HepG2 (cell line): ENCODE measurements at regions not wholly inside any gene's neighbourhood (a gene's known extent, or its start where the extent isn't known, plus 50 kb on each side); places are given as distances from the start of the nearest gene placed in this dataset.

ENCODE experiments used
- ATAC-seq: fragments of 200-7000 bp; cut with Tn5 transposase; 3 replicates; pipeline ENCODE4 v1.9.1; 2020; ENCODE audit warnings: mild to moderate bottlenecking, moderate library complexity
- BruUV-seq: library from RNA; stranded (reverse); fragments of 400-500 nt; replicated peaks from 2 replicates; lab custom pipeline; 2021; lab: Mats Ljungman, UMichigan
- CTCF ChIA-PET: fragments of 300-600 bp; formaldehyde crosslinking; extraction: SDS; loops from one replicate; lab custom pipeline; 2021; ENCODE audit warnings: low total read pairs, inconsistent platforms, low intra/inter-chr PET ratio; lab: Yijun Ruan, JAX
- POLR2A ChIA-PET: fragments of 350-600 bp; sonication (Branson Sonifier 250); formaldehyde crosslinking; loops from one replicate; lab custom pipeline; 2020; ENCODE audit warnings: antibody characterized with exemption, inconsistent platforms; lab: Yijun Ruan, JAX
- DNase-seq: peaks from one replicate; pipeline ENCODE4 v3.0.0-alpha.2; 2015; ENCODE audit warnings: low spot score
- FAIRE-seq: peaks from 3 replicates; lab custom pipeline; 2011; peaks lifted over from hg19 to GRCh38; lab: Jason Lieb, UNC
- H2AFZ ChIP-seq: one replicate; pipeline ENCODE4 v1.6.1; 2011; ENCODE audit warnings: low read length, inconsistent platforms
- H3K27ac ChIP-seq: fragments of 300-600 bp; 3 replicates; pipeline ENCODE4 v1.8.0; 2011; ENCODE audit warnings: mixed run types, mild to moderate bottlenecking, mixed read lengths, low read length, inconsistent platforms; ENCODE audit not compliant: insufficient read depth; ENCODE audit errors: extremely low read length
- H3K27me3 ChIP-seq, 2 experiments: fragments of 200-600 bp in 1 of 2; 2 replicates in 1 of 2; 3 replicates in 1 of 2; pipeline versions ENCODE4 v1.6.0 to v1.8.0; 2011; ENCODE audit warnings: low read length in 2 of 2, mild to moderate bottlenecking in 2 of 2, moderate library complexity in 2 of 2, inconsistent platforms in 1 of 2; ENCODE audit not compliant: insufficient read depth in 2 of 2, control insufficient read depth in 1 of 2
- H3K36me3 ChIP-seq, 2 experiments: fragments of 200-600 bp in 1 of 2; replicated peaks in 1 of 2; 2 replicates in 1 of 2; 3 replicates in 1 of 2; pipeline versions ENCODE4 v1.5.1 to v1.8.0; 2011; ENCODE audit warnings: low read length in 2 of 2, inconsistent platforms in 1 of 2; ENCODE audit not compliant: insufficient read depth in 2 of 2, control insufficient read depth in 1 of 2
- H3K4me1 ChIP-seq: 2 replicates; pipeline ENCODE4 v1.5.1; 2012; ENCODE audit warnings: low read length, inconsistent platforms; ENCODE audit not compliant: insufficient read depth
- H3K4me2 ChIP-seq: 2 replicates; pipeline ENCODE4 v1.6.0; 2011; ENCODE audit warnings: low read depth, low read length, inconsistent platforms
- H3K4me3 ChIP-seq, 3 experiments: fragments of 200-600 bp in 1 of 3; sonication (generic), shearing (Covaris generic) in 1 of 3; replicated peaks in 1 of 3; 2 replicates each; pipeline ENCODE4 v1.5.1; 2011 to 2016; ENCODE audit warnings: low read length in 3 of 3, inconsistent platforms in 2 of 3, low read depth in 2 of 3, mild to moderate bottlenecking in 2 of 3, control low read depth in 1 of 3, mixed read lengths in 1 of 3; ENCODE audit not compliant: insufficient read depth in 1 of 3
- H3K79me2 ChIP-seq: one replicate; pipeline ENCODE4 v1.6.1; 2011; ENCODE audit warnings: low read length, inconsistent platforms; ENCODE audit not compliant: insufficient read depth
- H3K9ac ChIP-seq: 2 replicates; pipeline ENCODE4 v1.6.0; 2011; ENCODE audit warnings: mild to moderate bottlenecking, low read depth, low read length, inconsistent platforms; ENCODE audit not compliant: insufficient read depth
- H3K9me3 ChIP-seq: 2 replicates; pipeline ENCODE4 v1.5.1; 2012; ENCODE audit warnings: mild to moderate bottlenecking, low read length
- H4K20me1 ChIP-seq: 2 replicates; pipeline ENCODE4 v1.6.0; 2011; ENCODE audit warnings: inconsistent platforms, mild to moderate bottlenecking, low read length, moderate library complexity; ENCODE audit not compliant: insufficient read depth
- DR1 ChIP-seq: sonication (generic); formaldehyde crosslinking; IDR thresholded peaks from 2 replicates; pipeline ENCODE4 v1.8.0; 2021; ENCODE audit warnings: mild to moderate bottlenecking, missing genetic modification reagents, inconsistent platforms
- HCFC1 ChIP-seq: fragments of 150-350 bp; IDR thresholded peaks from 2 replicates; pipeline ENCODE4 v1.6.1; 2014; ENCODE audit warnings: low read depth, low read length
- IRF2 ChIP-seq: IDR thresholded peaks from 2 replicates; pipeline ENCODE4 v1.6.1; 2018; ENCODE audit warnings: missing genetic modification reagents, missing compliant biosample characterization
- MXD3 ChIP-seq: IDR thresholded peaks from 2 replicates; pipeline ENCODE4 v1.6.1; 2016; ENCODE audit warnings: mild to moderate bottlenecking, missing biosample characterization, missing genetic modification reagents
- MYC ChIP-seq: sonication (generic); formaldehyde crosslinking; IDR thresholded peaks from 2 replicates; pipeline ENCODE4 v1.9.0; 2021; ENCODE audit warnings: missing genetic modification reagents, borderline replicate concordance
- NFE2L2 ChIP-seq: fragments of 150-350 bp; IDR thresholded peaks from 2 replicates; pipeline ENCODE4 v1.6.1; 2014; ENCODE audit warnings: low read length
- PCBP2 ChIP-seq: fragments of 200-400 bp; formaldehyde crosslinking; optimal IDR thresholded peaks from 2 replicates; pipeline ENCODE3; 2018; ENCODE audit warnings: low read length, low read depth; ENCODE audit not compliant: poor library complexity, severe bottlenecking
- RARG ChIP-seq: sonication (generic); formaldehyde crosslinking; IDR thresholded peaks from 2 replicates; pipeline ENCODE4 v1.4.0; 2020; ENCODE audit warnings: low read depth, mild to moderate bottlenecking, missing genetic modification reagents
- SALL2 ChIP-seq: sonication (generic); formaldehyde crosslinking; IDR thresholded peaks from 2 replicates; pipeline ENCODE4 v1.8.1; 2023; ENCODE audit warnings: mild to moderate bottlenecking, missing genetic modification reagents, inconsistent platforms
- SIX4 ChIP-seq: sonication (generic); formaldehyde crosslinking; IDR thresholded peaks from 2 replicates; pipeline ENCODE4 v1.4.0; 2020; ENCODE audit warnings: missing genetic modification reagents
- SSRP1 ChIP-seq: IDR thresholded peaks from 2 replicates; pipeline ENCODE4 v1.6.1; 2016; ENCODE audit warnings: control low read depth
- THYN1 ChIP-seq: sonication (generic); formaldehyde crosslinking; IDR thresholded peaks from 2 replicates; pipeline ENCODE4 v1.8.1; 2023; ENCODE audit warnings: low read depth, mild to moderate bottlenecking, moderate library complexity, missing genetic modification reagents, borderline replicate concordance
- ZBTB25 ChIP-seq: IDR thresholded peaks from 2 replicates; pipeline ENCODE4 v1.6.1; 2018; ENCODE audit warnings: missing genetic modification reagents
- ZBTB39 ChIP-seq: sonication (generic); formaldehyde crosslinking; IDR thresholded peaks from 2 replicates; pipeline ENCODE4 v1.5.0; 2020; ENCODE audit warnings: missing genetic modification reagents
- ZNF12 ChIP-seq: sonication (generic); formaldehyde crosslinking; IDR thresholded peaks from 2 replicates; pipeline ENCODE4 v1.5.0; 2020; ENCODE audit warnings: missing genetic modification reagents
- ZNF3 ChIP-seq: IDR thresholded peaks from 2 replicates; pipeline ENCODE4 v1.7.0; 2017; ENCODE audit warnings: inconsistent platforms
- ZNF567 ChIP-seq: sonication (generic); formaldehyde crosslinking; IDR thresholded peaks from 2 replicates; pipeline ENCODE4 v1.8.1; 2023; ENCODE audit warnings: mild to moderate bottlenecking, missing genetic modification reagents, borderline replicate concordance
- WGBS: methylation state at CpG from one replicate; pipeline ENCODE4 v1.1.6; 2017; ENCODE audit warnings: low lambda C conversion rate; 5-methylcytosine and 5-hydroxymethylcytosine counted together
- in situ Hi-C: cut with HindIII; loops from 2 replicates; pipeline ENCODE4 v1.10.0; 2017; ENCODE audit warnings: low pct_unique_long_range_greater_than_20kb; ENCODE audit not compliant: extremely low pct_ligation_motif_present
- intact Hi-C: fragments of 100-400 bp; cut with micrococcal nuclease; formaldehyde crosslinking; loops from one replicate; pipeline ENCODE4 v1.10.0; 2022; ENCODE audit not compliant: unreplicated experiment

- Histone ChIP-seq H3K4me2 (no peak overlapping the region), H3K27ac (no peak overlapping the region), H3K4me3 (no peak overlapping the region), H4K20me1 (no peaks in the 10 kb centered on the region), H3K9me3 (no peaks in the 10 kb centered on the region), H3K79me2 (no peaks in the 10 kb centered on the region), H3K9ac (no peak overlapping the region), H3K27me3 (peaks cover 0 to 8% of the 10 kb centered on the region in 2 experiments; a peak in 2 of 5 replicates), H3K36me3 (no peaks in the 10 kb centered on the region), H2AFZ (no peak overlapping the region), H3K4me1 (no peaks in the 10 kb centered on the region)
- FAIRE-seq: no peak
- 9% methylated on average over 6 of the region's 6 CpGs for WGBS
- CTCF ChIA-PET: no interaction called here
- in situ Hi-C loops (no loop called here), intact Hi-C loops (no loop called here)
- DNase-seq: no peak
- peak; percentile 44 for TF ChIP-seq NFE2L2
- TF ChIP-seq THYN1 (CRISPR knock-in tag): no peak
- no peak for ATAC-seq
- no TSS peak for BruUV-seq
- POLR2A ChIA-PET: no interaction called here
Measured at GRCh38 chr11:33514079-33514925, 186.3 kb downstream of the C11orf91 start.

- Histone ChIP-seq H3K9ac (no peak overlapping the region), H3K4me2 (no peak overlapping the region), H3K4me3 (no peak overlapping the region), H3K27me3 (peaks cover 0 to 8% of the 10 kb centered on the region in 2 experiments; a peak in 1 of 5 replicates), H3K9me3 (no peaks in the 10 kb centered on the region), H3K79me2 (no peaks in the 10 kb centered on the region), H2AFZ (no peak overlapping the region), H4K20me1 (no peaks in the 10 kb centered on the region), H3K27ac (no peak overlapping the region), H3K4me1 (no peaks in the 10 kb centered on the region), H3K36me3 (no peaks in the 10 kb centered on the region)
- 12% methylated on average over 3 of the region's 3 CpGs for WGBS
- ATAC-seq (no peak), FAIRE-seq (no peak), DNase-seq (no peak)
- BruUV-seq: no TSS peak
- intact Hi-C loops: no loop called here
- in situ Hi-C loops: no loop called here
- ChIA-PET POLR2A (no interaction called here), CTCF (no interaction called here)
- TF ChIP-seq ZNF12 (CRISPR knock-in tag): no peak
- TF ChIP-seq SIX4: no peak
- TF ChIP-seq IRF2: no peak
- TF ChIP-seq ZNF3 (CRISPR knock-in tag): no peak
- no peak for TF ChIP-seq ZBTB25 (CRISPR knock-in tag)
- TF ChIP-seq SALL2 (CRISPR knock-in tag): no peak
- no peak for TF ChIP-seq MXD3
- no peak for TF ChIP-seq RARG (CRISPR knock-in tag)
- no peak for TF ChIP-seq ZBTB39
- TF ChIP-seq PCBP2: no peak
- TF ChIP-seq SSRP1 (CRISPR knock-in tag): no peak
- no peak for TF ChIP-seq ZNF567 (CRISPR knock-in tag)
- TF ChIP-seq MYC (CRISPR knock-in tag): no peak
- no peak for TF ChIP-seq HCFC1
- TF ChIP-seq DR1: no peak
Measured at GRCh38 chr11:33509632-33510031, 191.0 kb downstream of the C11orf91 start.
